Body of pancreas (tissue), 4 donors: ENCODE measurements at regions not wholly inside any gene's neighbourhood (a gene's known extent, or its start where the extent isn't known, plus 50 kb on each side); places are given as distances from the start of the nearest gene placed in this dataset.

Source experiments
- POLR2A ChIP-seq, 3 donors: fragments of 450-650 bp; IDR thresholded peaks; one replicate each; pipeline ENCODE4 v1.6.1; 2016; ENCODE audit warnings: antibody characterized with exemption in 3 of 3, mild to moderate bottlenecking in 2 of 3
- TF ChIP-seq, protein P1 (sequence below), 7 experiments: fragments of 450-650 bp in 4 of 7; fragments of 200-600 bp in 3 of 7; sonication (generic) in 3 of 7; IDR thresholded peaks; one replicate each; pipeline ENCODE4 v1.5.1; 2016 to 2019; ENCODE audit warnings: antibody characterized with exemption in 7 of 7

DNA sequence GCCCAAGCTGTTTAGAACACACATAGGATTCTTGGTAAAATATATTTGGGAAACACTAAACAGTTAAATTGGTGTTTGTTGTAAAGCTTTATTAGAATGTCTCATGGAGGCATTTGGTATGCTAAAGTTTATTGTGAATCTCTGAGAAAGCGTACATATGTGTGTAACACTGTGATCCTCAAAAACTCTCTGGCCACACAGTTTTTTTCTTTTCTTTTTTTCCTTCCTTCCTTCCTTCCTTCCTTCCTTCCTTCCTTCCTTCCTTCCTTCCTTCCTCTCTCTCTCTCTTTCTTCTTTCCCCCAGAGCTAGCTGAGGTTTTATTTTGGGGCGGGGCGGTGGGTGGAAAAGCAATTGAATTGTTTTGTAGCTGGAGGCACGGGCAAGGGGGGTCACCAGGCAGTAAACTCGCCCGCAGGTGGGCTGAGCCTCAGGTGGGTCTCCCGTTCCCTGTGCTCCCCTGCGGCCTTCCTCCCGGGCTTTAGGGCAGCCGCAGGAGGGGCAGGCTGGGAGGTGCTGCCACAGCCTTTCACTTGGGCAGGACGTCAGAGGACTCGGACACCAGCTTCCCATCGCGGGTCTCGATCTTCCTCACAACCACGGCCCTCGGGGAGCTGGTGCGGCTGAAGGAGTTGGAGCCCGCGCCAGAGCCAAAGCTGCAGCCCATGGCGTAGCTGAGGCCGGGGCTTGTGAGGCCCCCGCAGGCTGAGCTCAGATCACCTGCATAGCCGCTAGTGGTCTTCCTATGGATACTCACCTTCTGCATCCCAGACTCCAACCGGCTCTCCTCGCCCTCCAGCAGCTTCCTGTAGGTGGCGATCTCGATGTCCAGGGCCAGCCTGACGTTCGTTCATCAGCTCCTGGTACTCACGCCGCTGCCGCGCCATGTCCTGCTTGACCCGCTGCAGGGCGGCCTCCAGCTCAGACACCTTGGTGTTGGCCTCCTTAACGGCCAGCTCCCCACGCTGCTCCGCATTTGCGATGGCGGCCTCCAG, 459.0 kb downstream of the GATA3 start:
- TF ChIP-seq, protein P1, sequence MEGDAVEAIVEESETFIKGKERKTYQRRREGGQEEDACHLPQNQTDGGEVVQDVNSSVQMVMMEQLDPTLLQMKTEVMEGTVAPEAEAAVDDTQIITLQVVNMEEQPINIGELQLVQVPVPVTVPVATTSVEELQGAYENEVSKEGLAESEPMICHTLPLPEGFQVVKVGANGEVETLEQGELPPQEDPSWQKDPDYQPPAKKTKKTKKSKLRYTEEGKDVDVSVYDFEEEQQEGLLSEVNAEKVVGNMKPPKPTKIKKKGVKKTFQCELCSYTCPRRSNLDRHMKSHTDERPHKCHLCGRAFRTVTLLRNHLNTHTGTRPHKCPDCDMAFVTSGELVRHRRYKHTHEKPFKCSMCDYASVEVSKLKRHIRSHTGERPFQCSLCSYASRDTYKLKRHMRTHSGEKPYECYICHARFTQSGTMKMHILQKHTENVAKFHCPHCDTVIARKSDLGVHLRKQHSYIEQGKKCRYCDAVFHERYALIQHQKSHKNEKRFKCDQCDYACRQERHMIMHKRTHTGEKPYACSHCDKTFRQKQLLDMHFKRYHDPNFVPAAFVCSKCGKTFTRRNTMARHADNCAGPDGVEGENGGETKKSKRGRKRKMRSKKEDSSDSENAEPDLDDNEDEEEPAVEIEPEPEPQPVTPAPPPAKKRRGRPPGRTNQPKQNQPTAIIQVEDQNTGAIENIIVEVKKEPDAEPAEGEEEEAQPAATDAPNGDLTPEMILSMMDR (IDR thresholded peaks at IDR 0.05), result no peak
- TF ChIP-seq POLR2A (IDR thresholded peaks at IDR 0.05), result no peak
